HL-60 (cell line): ENCODE measurements at regions not wholly inside any gene's neighbourhood (a gene's known extent, or its start where the extent isn't known, plus 50 kb on each side); places are given as distances from the start of the nearest gene placed in this dataset.

ENCODE experiments used
- DNase-seq, 2 experiments: peaks; one replicate each; pipeline ENCODE4 v3.0.0-alpha.2; 2010 to 2020; ENCODE audit warnings: low read depth in 1 of 2, low spot score in 1 of 2
- H3K27ac ChIP-seq: fragments of 250-450 bp; sonication (Bioruptor Pico); replicated peaks from 2 replicates; pipeline ENCODE4 v1.5.1; 2020; ENCODE audit warnings: mild to moderate bottlenecking, moderate library complexity
- H3K27me3 ChIP-seq: fragments of 250-450 bp; sonication (Bioruptor Pico); 2 replicates; pipeline ENCODE4 v1.5.1; 2021; ENCODE audit warnings: mild to moderate bottlenecking, moderate library complexity; ENCODE audit not compliant: insufficient read depth, poor library complexity, severe bottlenecking
- H3K4me3 ChIP-seq: replicated peaks from 2 replicates; pipeline ENCODE4 v1.5.1; 2011; ENCODE audit warnings: mild to moderate bottlenecking, control low read depth, low read length; ENCODE audit not compliant: insufficient read depth
- CTCF ChIP-seq: IDR thresholded peaks from one replicate; pipeline ENCODE4 v1.5.1; 2011; ENCODE audit warnings: low read length, control low read depth, inconsistent platforms; ENCODE audit not compliant: insufficient read depth
- GABPA ChIP-seq: IDR thresholded peaks from 2 replicates; pipeline ENCODE4 v1.6.1; 2012; ENCODE audit warnings: low read depth
- POLR2AphosphoS5 ChIP-seq: IDR thresholded peaks from 2 replicates; pipeline ENCODE4 v1.6.1; 2012; ENCODE audit warnings: low read depth
- REST ChIP-seq: IDR thresholded peaks from 2 replicates; pipeline ENCODE4 v1.6.1; 2012; ENCODE audit warnings: low read depth; ENCODE audit not compliant: insufficient replicate concordance
- SPI1 ChIP-seq: IDR thresholded peaks from 2 replicates; pipeline ENCODE4 v1.6.1; 2012; ENCODE audit warnings: low read depth, mild to moderate bottlenecking, borderline replicate concordance

GRCh38 chr14:31957565-31957964, 119.5 kb upstream of the ARHGAP5 start:
- H3K4me3 ChIP-seq = no peak overlapping the region
- TF ChIP-seq GABPA (no peak), CTCF (no peak), REST (no peak), SPI1 (no peak), POLR2AphosphoS5 (no peak)
- no peaks in the 10 kb centered on the region for H3K27me3 ChIP-seq
- DNase-seq = no peak
- no peak overlapping the region for H3K27ac ChIP-seq

GRCh38 chr14:31960039-31960438, 117.1 kb upstream of the ARHGAP5 start:
- Histone ChIP-seq H3K27ac (no peak overlapping the region), H3K4me3 (no peak overlapping the region), H3K27me3 (no peaks in the 10 kb centered on the region)
- DNase-seq = no peak
- TF ChIP-seq SPI1 = no peak
- no peak for TF ChIP-seq CTCF
- TF ChIP-seq GABPA = no peak
- no peak for TF ChIP-seq POLR2AphosphoS5
- TF ChIP-seq REST = no peak

- no peak for DNase-seq
- H3K4me3 ChIP-seq = no peak overlapping the region
- H3K27ac ChIP-seq = no peak overlapping the region
- H3K27me3 ChIP-seq = no peaks in the 10 kb centered on the region
- TF ChIP-seq GABPA (no peak), REST (no peak), CTCF (no peak), POLR2AphosphoS5 (no peak)
These were observed 115.2 kb upstream of the ARHGAP5 start for GRCh38 chr14:31961896-31962295.
